DMS114 treated with DMSO at 0.1 percent for 48 hours (cell line): ENCODE measurements at regions not wholly inside any gene's neighbourhood (a gene's known extent, or its start where the extent isn't known, plus 50 kb on each side); places are given as distances from the start of the nearest gene placed in this dataset.
"Not testable (repeated sequence)": the region's sequence is repeated elsewhere in the genome, so short reads cannot be mapped to it uniquely, and the experiment has no call there.

ENCODE experiments used
- DNase-seq: peaks from one replicate; lab custom pipeline; 2025; ENCODE audit not compliant: unreplicated experiment; lab: John Stamatoyannopoulos, UW

- not testable (repeated sequence) for DNase-seq
Measured at GRCh38 chr21:8987896-8988295, 1533.5 kb upstream of the TPTE start.

- no peak for DNase-seq
Measured at GRCh38 chr21:8988696-8989095, 1532.7 kb upstream of the TPTE start.

- peak; percentile 95 for DNase-seq
Measured at GRCh38 chr21:8989261-8989711, 1532.1 kb upstream of the TPTE start.

- DNase-seq, result peak; percentile 95
Measured at GRCh38 chr21:8989721-8990325, 1531.6 kb upstream of the TPTE start.

GRCh38 chr21:8990326-8991087 lies 1530.9 kb upstream of the TPTE start:
- DNase-seq, result peak; percentile 92

- DNase-seq, result no peak
Measured at GRCh38 chr21:8991088-8991907, 1530.1 kb upstream of the TPTE start.

GRCh38 chr21:8991968-8992621 lies 1529.3 kb upstream of the TPTE start:
- DNase-seq, result no peak

- DNase-seq, result peak; percentile 95
Measured at GRCh38 chr21:8992731-8993174, 1528.6 kb upstream of the TPTE start.

GRCh38 chr21:8993284-8993942 lies 1528.0 kb upstream of the TPTE start:
- peak; percentile 98 for DNase-seq

GRCh38 chr21:8993943-8994639 lies 1527.3 kb upstream of the TPTE start:
- peak; percentile 96 for DNase-seq

GRCh38 chr21:8994640-8995511 lies 1526.5 kb upstream of the TPTE start:
- DNase-seq, result peak; percentile 96

- DNase-seq, result not testable (repeated sequence)
Measured at GRCh38 chr21:8996487-8996968, 1524.9 kb upstream of the TPTE start.

GRCh38 chr21:8997011-8997440 lies 1524.4 kb upstream of the TPTE start:
- DNase-seq, result no peak

GRCh38 chr21:8997443-8998390 lies 1523.7 kb upstream of the TPTE start:
- DNase-seq, result not testable (repeated sequence)

GRCh38 chr21:8998480-8998879 lies 1522.9 kb upstream of the TPTE start:
- not testable (repeated sequence) for DNase-seq

- no peak for DNase-seq
Measured at GRCh38 chr21:8998946-8999681, 1522.3 kb upstream of the TPTE start.

GRCh38 chr21:9000132-9000531 lies 1521.3 kb upstream of the TPTE start:
- not testable (repeated sequence) for DNase-seq
